Naive thymus-derived CD8-positive, alpha-beta T cell (primary cell): ENCODE measurements at regions not wholly inside any gene's neighbourhood (a gene's known extent, or its start where the extent isn't known, plus 50 kb on each side); places are given as distances from the start of the nearest gene placed in this dataset.
A peak's percentile ranks its signal among the peaks of the same experiment; 100 is the strongest.
"Not testable (repeated sequence)": the region's sequence is repeated elsewhere in the genome, so short reads cannot be mapped to it uniquely, and the experiment has no call there.

Experiments used
- ATAC-seq, 2 donors: fragments of 150-1000 bp; cut with Tn5 transposase in 1 of 2; sonication (Bioruptor Pico), chemical (Tn5 transposase) in 1 of 2; 1 replicate in 1 of 2; 2 replicates in 1 of 2; pipeline ENCODE4 v1.10.0; 2021; ENCODE audit warnings: mild to moderate bottlenecking in 2 of 2, moderate library complexity in 2 of 2
- POLR2A ChIA-PET: fragments of 350-600 bp; sonication (Branson Sonifier 250); formaldehyde crosslinking; loops from one replicate; lab custom pipeline; 2021; ENCODE audit warnings: antibody characterized with exemption; lab: Charles Lee
- DNase-seq, 10 donors: peaks; one replicate each; pipeline versions ENCODE4 v3.0.0 to v3.0.0-alpha.2; 2020 to 2022
- H3K27ac Mint-ChIP-seq, 10 donors: one replicate each; pipeline ENCODE4 v1.8.0; 2020 to 2022; ENCODE audit warnings: mild to moderate bottlenecking in 10 of 10, mixed read lengths in 10 of 10, moderate library complexity in 4 of 10, inconsistent platforms in 1 of 10
- H3K27me3 Mint-ChIP-seq, 5 donors: one replicate each; pipeline ENCODE4 v1.8.0; 2021 to 2022; ENCODE audit warnings: mixed read lengths in 5 of 5
- H3K36me3 Mint-ChIP-seq, 3 donors: one replicate each; pipeline ENCODE4 v1.8.0; 2020 to 2022; ENCODE audit warnings: mixed read lengths in 3 of 3, mild to moderate bottlenecking in 2 of 3, inconsistent platforms in 1 of 3
- H3K4me1 Mint-ChIP-seq, 4 donors: one replicate each; pipeline ENCODE4 v1.8.0; 2021 to 2022; ENCODE audit warnings: mixed read lengths in 4 of 4
- H3K4me3 Mint-ChIP-seq, 10 donors: one replicate each; pipeline ENCODE4 v1.8.0; 2020 to 2022; ENCODE audit warnings: mild to moderate bottlenecking in 10 of 10, mixed read lengths in 10 of 10, moderate library complexity in 6 of 10, inconsistent platforms in 1 of 10
- H3K9me3 Mint-ChIP-seq, 9 donors: one replicate each; pipeline ENCODE4 v1.8.0; 2020 to 2022; ENCODE audit warnings: mixed read lengths in 9 of 9, mild to moderate bottlenecking in 3 of 9, inconsistent platforms in 1 of 9, moderate library complexity in 1 of 9

- ATAC-seq (no peak), DNase-seq (no peak)
- Mint-ChIP-seq H3K27me3 (peaks cover 0 to 3% (median 1%) of the 10 kb centered on the region in 5 donors), H3K4me1 (peaks cover 0 to 6% (median 2%) of the 10 kb centered on the region in 4 donors), H3K36me3 (no peaks in the 10 kb centered on the region), H3K9me3 (no peaks in the 10 kb centered on the region), H3K4me3 (no peak overlapping the region), H3K27ac (no peak overlapping the region)
- POLR2A ChIA-PET, result no interaction called here
These were observed 60.2 kb downstream of the GLUL start for GRCh38 chr1:182331387-182331786.

DNA sequence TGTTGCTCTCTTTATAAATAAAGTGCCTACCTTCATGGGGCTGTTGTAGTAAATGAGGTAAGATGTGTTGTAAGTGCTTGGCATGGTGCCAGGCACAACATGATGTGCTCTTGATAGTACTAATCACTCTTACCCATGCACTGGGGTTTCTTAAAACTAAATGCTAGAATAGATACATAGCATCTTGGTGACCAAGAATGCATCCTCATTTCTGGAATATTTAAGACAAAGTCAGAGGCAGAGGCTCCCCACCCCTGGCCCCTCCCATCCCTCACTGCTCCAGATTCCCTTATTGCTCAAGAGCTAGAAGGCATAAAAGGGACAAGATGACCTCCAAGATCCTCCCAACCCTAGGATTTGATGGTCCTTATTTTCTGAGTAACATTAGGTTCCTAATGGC lies 61.3 kb downstream of the GLUL start:
- POLR2A ChIA-PET, result no interaction called here
- H3K27ac Mint-ChIP-seq, result no peak overlapping the region

DNA sequence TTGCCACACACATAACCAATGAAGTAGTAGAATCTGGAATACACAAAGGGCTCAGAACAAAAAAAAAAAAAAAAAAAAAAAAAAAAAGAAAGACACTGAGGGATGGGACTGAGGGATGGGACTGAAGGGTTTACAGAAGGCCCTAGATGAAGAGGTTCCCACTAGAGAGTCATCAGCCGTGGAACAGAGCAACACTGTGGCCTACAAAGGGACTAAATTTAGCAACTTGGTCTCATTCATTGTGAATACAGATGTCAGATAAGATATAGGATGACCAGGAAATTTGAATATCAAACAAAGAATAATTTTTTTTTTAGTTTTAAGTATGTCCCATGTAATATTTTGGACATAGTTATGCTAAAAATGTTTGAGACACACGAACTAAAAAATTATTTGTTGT lies 62.1 kb downstream of the GLUL start:
- POLR2A ChIA-PET, result no interaction called here
- ATAC-seq, result no peak
- H3K27me3 Mint-ChIP-seq, result no peaks in the 10 kb centered on the region
- H3K36me3 Mint-ChIP-seq, result no peaks in the 10 kb centered on the region
- H3K4me1 Mint-ChIP-seq, result peaks cover 0 to 6% (median under 1%) of the 10 kb centered on the region in 4 donors
- H3K27ac Mint-ChIP-seq, result no peak overlapping the region
- no peaks in the 10 kb centered on the region for H3K9me3 Mint-ChIP-seq
- DNase-seq, result no peak
- no peak overlapping the region for H3K4me3 Mint-ChIP-seq

More for the DNA sequence above, 61.3 kb downstream of the GLUL start:
- ATAC-seq (no peak), DNase-seq (no peak)
- no peaks in the 10 kb centered on the region for H3K27me3 Mint-ChIP-seq
- peaks cover 0 to 6% (median 2%) of the 10 kb centered on the region in 4 donors for H3K4me1 Mint-ChIP-seq
- H3K36me3 Mint-ChIP-seq, result no peaks in the 10 kb centered on the region
- H3K9me3 Mint-ChIP-seq, result no peaks in the 10 kb centered on the region
- no peak overlapping the region for H3K4me3 Mint-ChIP-seq

DNA sequence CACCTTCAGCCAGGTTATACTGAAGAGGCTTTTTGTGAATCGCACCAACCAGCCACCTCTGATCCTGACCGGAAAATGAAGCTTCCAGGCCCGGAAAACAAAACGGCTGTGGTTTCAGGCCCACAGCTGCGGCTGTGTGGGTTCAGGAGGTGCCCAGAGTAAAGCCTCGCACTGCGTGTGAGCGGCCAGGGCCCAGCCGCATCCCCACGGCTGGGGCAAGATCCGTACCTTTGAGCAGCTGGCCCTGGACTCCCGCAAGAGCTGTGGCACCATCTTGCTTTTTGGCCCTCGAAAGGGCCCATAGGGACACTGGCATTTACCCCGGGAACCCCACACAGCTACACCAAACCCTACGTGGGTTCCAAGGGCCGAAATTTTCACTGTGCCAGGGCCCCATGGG lies 63.0 kb downstream of the GLUL start:
- ATAC-seq (no peak), DNase-seq (no peak)
- Mint-ChIP-seq H3K36me3 (no peaks in the 10 kb centered on the region), H3K4me3 (no peak overlapping the region), H3K4me1 (peaks cover 0 to 6% (median under 1%) of the 10 kb centered on the region in 4 donors), H3K27me3 (no peaks in the 10 kb centered on the region), H3K9me3 (no peaks in the 10 kb centered on the region), H3K27ac (no peak overlapping the region)
- POLR2A ChIA-PET, result no interaction called here

DNA sequence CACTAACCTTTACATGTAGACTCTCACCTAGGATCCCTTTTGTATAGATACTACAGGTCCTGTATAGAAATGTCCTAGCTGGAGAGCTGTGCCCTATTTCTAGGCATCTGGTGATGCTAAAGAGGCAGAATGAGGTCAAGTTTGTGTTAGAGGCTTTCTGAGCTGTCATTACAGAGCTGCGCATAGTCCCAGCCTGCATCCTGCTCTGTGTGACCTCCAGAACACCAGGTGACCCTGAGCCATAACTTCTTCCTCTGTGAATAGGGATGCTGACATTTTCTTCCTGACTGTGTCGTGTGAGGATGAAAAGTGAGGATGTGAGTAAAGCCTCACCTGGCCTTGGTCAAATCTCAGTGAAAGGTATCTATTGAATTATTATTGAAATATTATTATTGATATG lies 66.3 kb downstream of the GLUL start:
- ATAC-seq (no peak), DNase-seq (no peak)
- POLR2A ChIA-PET, result interaction anchor here (0.6 kb wide), 1 partner anchor 9 kb away, joined by 3 read pairs; no protein-coding TSS in a partner anchor
- no peak overlapping the region for H3K27ac Mint-ChIP-seq
- H3K27me3 Mint-ChIP-seq, result no peaks in the 10 kb centered on the region
- no peaks in the 10 kb centered on the region for H3K4me1 Mint-ChIP-seq
- no peaks in the 10 kb centered on the region for H3K9me3 Mint-ChIP-seq
- no peaks in the 10 kb centered on the region for H3K36me3 Mint-ChIP-seq
- no peak overlapping the region for H3K4me3 Mint-ChIP-seq

DNA sequence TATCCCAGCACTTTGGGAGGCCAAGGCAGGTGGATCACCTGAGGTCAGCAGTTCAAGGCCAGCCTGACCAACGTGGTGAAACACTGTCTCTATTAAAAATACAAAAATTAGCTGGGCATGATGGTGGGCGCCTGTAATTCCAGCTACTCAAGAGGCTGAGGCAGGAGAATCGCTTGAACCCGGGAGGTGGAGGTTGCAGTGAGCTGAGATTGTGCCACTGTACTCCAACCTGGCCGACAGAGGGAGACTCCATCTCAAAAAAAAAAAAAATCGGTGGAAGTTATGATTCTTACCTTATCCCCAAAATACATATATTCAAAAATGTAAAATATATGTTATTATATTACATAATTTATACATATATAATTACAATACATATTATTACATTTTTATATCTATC lies 70.1 kb downstream of the GLUL start:
- H3K4me1 Mint-ChIP-seq, H3K27ac Mint-ChIP-seq, H3K4me3 Mint-ChIP-seq: not testable (repeated sequence)

GRCh38 chr1:182317611-182318161 lies 73.9 kb downstream of the GLUL start:
- H3K27me3 Mint-ChIP-seq, result peaks cover 0 to 7% (median 0%) of the 10 kb centered on the region in 5 donors
- DNase-seq (no peak), ATAC-seq (no peak)
- no peak overlapping the region for H3K4me3 Mint-ChIP-seq
- no peaks in the 10 kb centered on the region for H3K9me3 Mint-ChIP-seq
- H3K4me1 Mint-ChIP-seq, result no peaks in the 10 kb centered on the region
- POLR2A ChIA-PET, result no interaction called here
- no peaks in the 10 kb centered on the region for H3K36me3 Mint-ChIP-seq
- peak overlapping the region in 1 of 10 donors; percentile 14 for H3K27ac Mint-ChIP-seq

More for the DNA sequence above, 70.1 kb downstream of the GLUL start:
- H3K27me3 Mint-ChIP-seq, H3K9me3 Mint-ChIP-seq, POLR2A ChIA-PET, H3K36me3 Mint-ChIP-seq, ATAC-seq, DNase-seq: not testable (repeated sequence)

- H3K36me3 Mint-ChIP-seq, H3K4me3 Mint-ChIP-seq, H3K9me3 Mint-ChIP-seq, H3K4me1 Mint-ChIP-seq, POLR2A ChIA-PET, H3K27me3 Mint-ChIP-seq, ATAC-seq, DNase-seq, H3K27ac Mint-ChIP-seq: not testable (repeated sequence)
These were observed 75.1 kb downstream of the GLUL start for GRCh38 chr1:182316454-182316853.

DNA sequence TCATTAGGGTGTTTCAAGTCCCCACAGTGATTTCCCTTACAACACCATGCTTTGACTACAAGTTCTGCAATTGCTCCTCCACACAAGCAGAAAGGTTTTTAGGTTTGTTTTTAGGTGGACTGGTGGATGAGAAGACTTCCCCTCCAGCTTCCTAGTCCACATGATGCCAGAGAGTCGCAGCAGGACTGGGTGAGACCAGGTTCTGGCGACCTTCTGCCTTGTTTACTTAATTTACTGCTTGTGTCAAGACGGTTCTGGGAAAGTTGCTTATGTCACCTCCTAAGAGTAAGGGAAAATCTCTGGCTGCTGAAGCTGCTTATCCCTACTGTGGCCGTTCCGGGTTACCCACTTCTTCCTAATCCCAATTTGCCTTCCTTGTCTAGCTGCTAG lies 76.4 kb downstream of the GLUL start:
- ATAC-seq, result no peak
- Mint-ChIP-seq H3K4me1 (no peaks in the 10 kb centered on the region), H3K27me3 (peaks cover 0 to 9% (median 2%) of the 10 kb centered on the region in 5 donors), H3K27ac (peak overlapping the region in 1 of 10 donors; percentile 33), H3K36me3 (peaks cover 0 to 4% (median 0%) of the 10 kb centered on the region in 3 donors), H3K9me3 (peaks cover 0 to 3% (median 0%) of the 10 kb centered on the region in 9 donors), H3K4me3 (no peak overlapping the region)
- POLR2A ChIA-PET, result no interaction called here
- DNase-seq, result no peak

DNA sequence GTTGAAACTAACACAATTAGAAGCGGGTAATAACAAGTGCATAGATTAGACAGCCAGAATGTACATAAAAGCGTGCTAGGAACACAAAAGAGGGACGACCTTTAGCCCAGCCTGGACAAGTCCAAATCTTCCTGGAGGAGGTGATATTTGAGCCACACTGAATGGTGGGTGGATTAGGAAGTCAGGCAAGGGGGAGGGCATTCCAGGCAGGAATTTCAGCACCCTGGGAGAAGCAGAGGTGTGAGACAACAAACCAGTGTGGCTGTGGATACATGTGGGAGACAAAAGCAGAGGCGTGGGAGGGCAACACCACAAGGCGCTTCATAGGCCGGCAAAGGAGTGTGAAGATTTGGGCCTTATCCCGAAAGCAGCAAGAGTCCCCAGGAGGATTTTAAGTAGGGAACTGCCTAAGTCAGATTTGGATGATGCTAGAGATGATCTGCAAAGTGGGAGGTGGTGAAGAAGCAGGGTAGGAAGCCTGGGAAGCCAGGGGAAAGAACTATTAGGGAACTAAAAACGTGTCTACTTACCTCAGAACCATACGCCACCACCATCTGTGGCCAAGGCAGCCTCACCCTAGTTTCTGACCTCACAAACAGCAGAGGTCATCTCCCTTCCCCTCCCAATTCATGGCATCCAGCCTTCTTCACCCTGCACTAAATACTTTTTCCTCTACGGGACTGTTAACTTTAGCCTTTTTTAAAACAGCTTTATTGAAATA lies 81.8 kb downstream of the GLUL start:
- peak overlapping the region in 2 of 10 donors; percentile 32 to 57 for H3K27ac Mint-ChIP-seq
- peaks cover 0 to 4% (median 0%) of the 10 kb centered on the region in 3 donors for H3K36me3 Mint-ChIP-seq
- no peaks in the 10 kb centered on the region for H3K4me1 Mint-ChIP-seq
- POLR2A ChIA-PET, result no interaction called here
- no peak for DNase-seq
- peaks cover 0 to 9% (median 2%) of the 10 kb centered on the region in 5 donors for H3K27me3 Mint-ChIP-seq
- no peak overlapping the region for H3K4me3 Mint-ChIP-seq
- peaks cover 0 to 3% (median 0%) of the 10 kb centered on the region in 9 donors for H3K9me3 Mint-ChIP-seq
- ATAC-seq, result no peak

- H3K4me1 Mint-ChIP-seq, result peaks cover 0 to 2% (median under 1%) of the 10 kb centered on the region in 4 donors
These were observed 82.8 kb downstream of the GLUL start for GRCh38 chr1:182308826-182309225.

GRCh38 chr1:182307486-182307885 lies 84.1 kb downstream of the GLUL start:
- POLR2A ChIA-PET, H3K36me3 Mint-ChIP-seq, ATAC-seq, H3K4me1 Mint-ChIP-seq, DNase-seq, H3K9me3 Mint-ChIP-seq, H3K27me3 Mint-ChIP-seq, H3K4me3 Mint-ChIP-seq, H3K27ac Mint-ChIP-seq: not testable (repeated sequence)

More at GRCh38 chr1:182308826-182309225, 82.8 kb downstream of the GLUL start:
- H3K9me3 Mint-ChIP-seq, result peaks cover 0 to 3% (median 0%) of the 10 kb centered on the region in 9 donors
- H3K36me3 Mint-ChIP-seq, result peaks cover 0 to 4% (median 0%) of the 10 kb centered on the region in 3 donors
- POLR2A ChIA-PET, result no interaction called here
- peaks cover 0 to 9% (median 2%) of the 10 kb centered on the region in 5 donors for H3K27me3 Mint-ChIP-seq
- H3K27ac Mint-ChIP-seq, result no peak overlapping the region
- DNase-seq (no peak), ATAC-seq (no peak)
- no peak overlapping the region for H3K4me3 Mint-ChIP-seq

GRCh38 chr1:182305861-182306260 lies 85.7 kb downstream of the GLUL start:
- Mint-ChIP-seq H3K4me3 (no peak overlapping the region), H3K9me3 (peaks cover 0 to 3% (median 0%) of the 10 kb centered on the region in 9 donors), H3K27me3 (no peaks in the 10 kb centered on the region), H3K27ac (no peak overlapping the region), H3K36me3 (no peaks in the 10 kb centered on the region), H3K4me1 (peaks cover 10 to 19% (median 13%) of the 10 kb centered on the region in 4 donors)
- DNase-seq, result no peak
- no peak for ATAC-seq
- POLR2A ChIA-PET, result no interaction called here
